ENCODE measurements at regions not wholly inside any gene's neighbourhood (a gene's known extent, or its start where the extent isn't known, plus 50 kb on each side); places are given as distances from the start of the nearest gene placed in this dataset.

- no peak for DNase-seq (ENCODE audit: low read depth)
- TF ChIP-seq CTCF (conservative IDR thresholded peaks at IDR 0.05; ENCODE audit: low read depth, low read length), result no peak
- no peak overlapping the region for H3K4me3 ChIP-seq (ENCODE audit: low read depth, low read length)
These were observed 1419.4 kb upstream of the SLC10A2 start for GRCh38 chr13:104485571-104485970.

DNA sequence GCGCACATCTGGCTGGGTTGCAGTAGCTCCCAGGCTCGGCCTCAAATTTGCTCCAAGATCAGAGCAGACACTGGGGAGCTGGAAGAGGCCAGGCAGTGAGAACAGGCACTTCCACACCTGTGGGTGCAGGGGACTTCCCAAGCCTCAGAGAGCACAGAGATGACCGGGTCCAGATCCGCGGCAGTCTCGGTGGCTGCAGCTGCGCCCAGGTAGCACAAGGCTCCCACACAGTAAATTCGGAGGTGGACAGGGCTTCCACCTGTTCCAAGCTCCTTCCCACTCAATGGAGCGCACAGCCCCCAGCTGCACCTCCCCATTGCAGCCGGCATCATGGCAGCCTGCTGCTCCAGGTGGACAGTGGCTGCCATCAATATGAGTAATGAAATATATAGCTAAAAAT lies 1417.4 kb upstream of the SLC10A2 start:
- TF ChIP-seq CTCF (conservative IDR thresholded peaks at IDR 0.05; ENCODE audit: low read depth, low read length), result no peak
- no peak overlapping the region for H3K4me3 ChIP-seq (ENCODE audit: low read depth, low read length)
- no peak for DNase-seq (ENCODE audit: low read depth)

GRCh38 chr13:104477261-104477660 lies 1411.0 kb upstream of the SLC10A2 start:
- no peak overlapping the region for H3K4me3 ChIP-seq (ENCODE audit: low read depth, low read length)
- TF ChIP-seq CTCF (conservative IDR thresholded peaks at IDR 0.05; ENCODE audit: low read depth, low read length), result no peak
- DNase-seq (ENCODE audit: low read depth), result no peak

DNA sequence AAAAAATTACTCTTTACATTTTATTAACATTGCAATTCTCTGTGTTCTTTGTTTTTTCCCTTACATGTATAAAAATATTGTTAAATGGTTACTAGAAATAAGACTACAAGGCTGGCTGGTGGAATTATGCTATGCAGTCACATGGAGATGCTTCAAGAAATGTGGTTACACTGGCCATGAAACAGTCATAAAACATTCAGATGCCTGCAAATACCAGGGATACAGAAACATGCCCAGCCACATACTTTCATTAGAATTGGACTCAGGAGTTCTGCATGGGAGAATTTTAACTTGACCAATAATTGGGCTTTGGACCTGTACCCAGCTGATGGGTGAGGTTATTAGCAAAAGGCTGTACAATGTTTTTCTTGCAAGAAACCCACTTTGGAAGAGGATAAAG lies 1407.7 kb upstream of the SLC10A2 start:
- no peak for DNase-seq (ENCODE audit: low read depth)
- no peak for TF ChIP-seq CTCF (conservative IDR thresholded peaks at IDR 0.05; ENCODE audit: low read depth, low read length)
- H3K4me3 ChIP-seq (ENCODE audit: low read depth, low read length), result no peak overlapping the region

DNA sequence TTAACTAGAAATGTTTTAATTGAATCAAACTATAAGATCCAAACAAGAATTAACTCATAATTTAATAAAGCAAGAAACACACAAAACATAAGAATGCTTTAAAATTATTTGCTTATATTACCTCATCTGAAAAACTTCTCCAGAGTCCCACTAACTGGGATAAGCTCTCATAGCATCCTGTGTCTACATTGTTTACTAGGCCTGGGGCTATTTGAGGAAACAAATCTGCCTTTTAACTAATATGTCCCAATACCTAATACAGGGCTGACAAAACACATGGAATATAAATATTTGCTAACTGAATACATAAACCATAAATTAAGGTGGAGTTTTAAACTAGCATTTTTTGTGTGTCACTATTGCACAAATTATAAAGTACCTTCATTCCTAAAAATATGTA lies 1399.8 kb upstream of the SLC10A2 start:
- DNase-seq (ENCODE audit: low read depth), result no peak
- TF ChIP-seq CTCF (conservative IDR thresholded peaks at IDR 0.05; ENCODE audit: low read depth, low read length), result no peak
- no peak overlapping the region for H3K4me3 ChIP-seq (ENCODE audit: low read depth, low read length)

GRCh38 chr13:104461049-104461448 lies 1394.8 kb upstream of the SLC10A2 start:
- H3K4me3 ChIP-seq (ENCODE audit: low read depth, low read length), result no peak overlapping the region
- TF ChIP-seq CTCF (conservative IDR thresholded peaks at IDR 0.05; ENCODE audit: low read depth, low read length), result no peak
- no peak for DNase-seq (ENCODE audit: low read depth)

GRCh38 chr13:104460554-104460953 lies 1394.3 kb upstream of the SLC10A2 start:
- H3K4me3 ChIP-seq (ENCODE audit: low read depth, low read length), result no peak overlapping the region
- no peak for TF ChIP-seq CTCF (conservative IDR thresholded peaks at IDR 0.05; ENCODE audit: low read depth, low read length)
- no peak for DNase-seq (ENCODE audit: low read depth)
